Breast epithelium (tissue), 3 donors: ENCODE measurements at regions not wholly inside any gene's neighbourhood (a gene's known extent, or its start where the extent isn't known, plus 50 kb on each side); places are given as distances from the start of the nearest gene placed in this dataset.

Experiments
- CTCF ChIP-seq, 3 donors: fragments of 450-650 bp; IDR thresholded peaks; one replicate each; pipeline ENCODE4 v1.5.1; 2016 to 2017; ENCODE audit warnings: antibody characterized with exemption in 3 of 3, mild to moderate bottlenecking in 3 of 3, moderate library complexity in 3 of 3
- POLR2A ChIP-seq: fragments of 450-650 bp; IDR thresholded peaks from one replicate; pipeline ENCODE4 v1.6.1; 2016; ENCODE audit warnings: antibody characterized with exemption, mild to moderate bottlenecking, moderate library complexity

- TF ChIP-seq POLR2A (no peak), CTCF (IDR thresholded peaks at IDR 0.05) (no peak)
Observed at GRCh38 chr21:35779167-35779566, 281.2 kb downstream of the SETD4 start.
